ENCODE measurements at regions not wholly inside any gene's neighbourhood (a gene's known extent, or its start where the extent isn't known, plus 50 kb on each side); places are given as distances from the start of the nearest gene placed in this dataset.
"Not testable (repeated sequence)": the region's sequence is repeated elsewhere in the genome, so short reads cannot be mapped to it uniquely, and the experiment has no call there.

DNA sequence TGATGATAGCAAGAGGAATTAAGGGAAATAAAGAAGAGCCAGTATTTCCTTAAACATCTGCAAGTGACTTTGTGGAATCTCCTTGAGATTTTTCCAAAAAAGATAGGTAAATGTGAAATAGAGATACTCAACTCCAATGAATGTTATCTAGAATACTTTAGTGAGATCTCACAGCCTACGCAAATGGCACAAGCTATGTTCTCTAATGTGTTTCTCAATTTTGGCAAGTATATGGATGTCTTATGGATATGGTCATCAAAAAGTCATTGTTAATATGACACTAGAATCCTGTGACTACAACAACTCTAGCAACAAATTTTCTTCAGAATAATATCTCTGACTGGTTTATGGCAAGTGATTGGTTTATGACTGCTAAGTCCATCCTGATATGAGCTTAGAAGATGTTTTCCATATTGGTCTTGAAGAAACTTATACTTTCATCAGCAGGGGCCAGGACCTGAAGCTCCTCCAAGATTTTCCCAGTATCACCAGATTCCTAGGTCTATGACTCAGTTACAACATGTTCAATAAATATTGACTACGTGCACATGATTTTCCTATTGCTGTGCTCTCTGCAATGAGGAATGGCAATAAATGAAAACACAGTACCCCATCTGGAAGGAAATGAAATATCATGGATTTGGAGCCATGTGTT lies 170.9 kb upstream of the THBS1 start:
- Mint-ChIP-seq H3K36me3 (ENCODE audit: low read depth) (no peaks in the 10 kb centered on the region), H3K27ac (no peak overlapping the region), H3K9me3 (no peaks in the 10 kb centered on the region), H3K4me3 (no peak overlapping the region), H3K27me3 (peaks cover 17% of the 10 kb centered on the region), H3K4me1 (no peaks in the 10 kb centered on the region)
- no peak for ATAC-seq (replicated peaks)

- Mint-ChIP-seq H3K27me3 (peaks cover 17% of the 10 kb centered on the region), H3K27ac (no peak overlapping the region), H3K36me3 (ENCODE audit: low read depth) (no peaks in the 10 kb centered on the region), H3K4me1 (no peaks in the 10 kb centered on the region), H3K4me3 (no peak overlapping the region), H3K9me3 (no peaks in the 10 kb centered on the region)
- peak; percentile 87 for ATAC-seq (replicated peaks)
Measured at GRCh38 chr15:39411102-39411989, 169.5 kb upstream of the THBS1 start.

GRCh38 chr15:39413558-39413957 lies 167.3 kb upstream of the THBS1 start:
- no peak for ATAC-seq (replicated peaks)
- no peak overlapping the region for H3K27ac Mint-ChIP-seq
- no peaks in the 10 kb centered on the region for H3K9me3 Mint-ChIP-seq
- no peaks in the 10 kb centered on the region for H3K4me1 Mint-ChIP-seq
- no peak overlapping the region for H3K4me3 Mint-ChIP-seq
- H3K36me3 Mint-ChIP-seq (ENCODE audit: low read depth), result no peaks in the 10 kb centered on the region
- H3K27me3 Mint-ChIP-seq, result peaks cover 17% of the 10 kb centered on the region

GRCh38 chr15:39414201-39414600 lies 166.7 kb upstream of the THBS1 start:
- no peaks in the 10 kb centered on the region for H3K4me1 Mint-ChIP-seq
- no peak overlapping the region for H3K4me3 Mint-ChIP-seq
- ATAC-seq (replicated peaks), result no peak
- peaks cover 20% of the 10 kb centered on the region for H3K27me3 Mint-ChIP-seq
- no peaks in the 10 kb centered on the region for H3K36me3 Mint-ChIP-seq (ENCODE audit: low read depth)
- no peak overlapping the region for H3K27ac Mint-ChIP-seq
- no peaks in the 10 kb centered on the region for H3K9me3 Mint-ChIP-seq

DNA sequence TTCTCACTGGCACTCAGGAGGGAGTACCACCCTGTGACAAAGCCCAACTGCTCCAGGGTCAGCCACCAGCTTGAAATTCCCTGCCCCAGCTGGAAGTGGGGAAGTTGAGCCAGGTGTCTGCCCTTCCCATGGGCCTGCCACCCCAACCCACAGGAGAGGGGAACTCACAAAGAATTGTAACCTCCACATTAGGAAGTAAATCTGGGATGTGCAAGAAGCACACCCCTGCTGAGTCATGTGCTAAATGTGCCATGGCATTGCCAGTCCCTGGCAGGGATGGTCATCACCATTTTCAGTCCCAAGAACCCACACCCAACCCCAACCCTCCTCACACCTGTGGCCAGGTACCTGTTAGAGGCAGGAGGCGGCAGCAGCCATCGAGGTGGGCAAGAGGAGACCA lies 165.2 kb upstream of the THBS1 start:
- H3K9me3 Mint-ChIP-seq, result no peaks in the 10 kb centered on the region
- no peak overlapping the region for H3K4me3 Mint-ChIP-seq
- peaks cover 27% of the 10 kb centered on the region for H3K27me3 Mint-ChIP-seq
- no peaks in the 10 kb centered on the region for H3K36me3 Mint-ChIP-seq (ENCODE audit: low read depth)
- H3K4me1 Mint-ChIP-seq, result no peaks in the 10 kb centered on the region
- H3K27ac Mint-ChIP-seq, result no peak overlapping the region
- no peak for ATAC-seq (replicated peaks)

DNA sequence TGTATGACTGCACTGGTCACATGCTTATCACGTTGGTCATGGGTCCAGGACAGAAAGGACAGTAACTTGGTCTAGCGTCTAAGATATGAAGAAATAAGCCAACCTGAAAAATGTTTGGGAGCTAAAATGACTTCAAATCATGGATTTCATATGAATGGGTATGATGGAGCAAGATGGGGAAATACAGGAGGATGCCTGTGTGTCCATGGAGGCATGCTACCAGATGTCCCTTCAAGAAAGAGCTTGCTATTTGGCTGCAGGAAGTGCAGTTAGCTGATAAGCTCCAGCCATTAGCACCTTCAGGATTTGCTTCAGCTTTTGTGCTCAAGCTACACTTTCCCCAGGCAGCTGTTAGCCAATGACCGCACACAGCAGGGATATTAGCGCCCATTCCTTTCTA lies 164.6 kb upstream of the THBS1 start:
- no peak for ATAC-seq (replicated peaks)
- H3K9me3 Mint-ChIP-seq, result no peaks in the 10 kb centered on the region
- H3K27me3 Mint-ChIP-seq, result peaks cover 23% of the 10 kb centered on the region
- H3K36me3 Mint-ChIP-seq (ENCODE audit: low read depth), result no peaks in the 10 kb centered on the region
- H3K27ac Mint-ChIP-seq, result no peak overlapping the region
- H3K4me3 Mint-ChIP-seq, result no peak overlapping the region
- H3K4me1 Mint-ChIP-seq, result no peaks in the 10 kb centered on the region

GRCh38 chr15:39417366-39418134 lies 163.3 kb upstream of the THBS1 start:
- Mint-ChIP-seq H3K9me3 (no peaks in the 10 kb centered on the region), H3K27me3 (peaks cover 23% of the 10 kb centered on the region), H3K4me3 (no peak overlapping the region), H3K4me1 (no peaks in the 10 kb centered on the region), H3K36me3 (ENCODE audit: low read depth) (no peaks in the 10 kb centered on the region), H3K27ac (no peak overlapping the region)
- ATAC-seq (replicated peaks), result no peak

DNA sequence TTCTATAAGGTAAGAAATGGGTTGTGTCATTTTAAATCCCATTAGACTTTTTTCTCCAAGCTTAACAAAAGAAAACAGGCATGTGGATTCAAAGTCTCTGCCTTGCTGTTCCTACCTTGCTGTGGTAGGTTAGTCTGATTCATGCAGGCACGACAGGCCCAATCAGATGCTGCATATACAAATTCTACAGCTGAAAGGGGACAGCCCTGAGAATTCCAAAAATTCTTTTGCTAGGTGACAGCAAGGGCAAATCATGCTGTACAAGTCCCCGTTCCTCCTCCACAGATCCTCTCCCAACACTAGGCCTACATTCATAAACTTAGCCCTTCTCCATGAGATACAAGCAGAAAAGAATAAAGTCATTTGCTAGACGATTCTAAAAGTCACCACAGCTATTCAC lies 161.2 kb upstream of the THBS1 start:
- Mint-ChIP-seq H3K4me3 (no peak overlapping the region), H3K36me3 (ENCODE audit: low read depth) (no peaks in the 10 kb centered on the region), H3K9me3 (no peaks in the 10 kb centered on the region), H3K4me1 (no peaks in the 10 kb centered on the region), H3K27ac (no peak overlapping the region), H3K27me3 (peaks cover 16% of the 10 kb centered on the region)
- no peak for ATAC-seq (replicated peaks)

GRCh38 chr15:39420123-39420852 lies 160.6 kb upstream of the THBS1 start:
- not testable (repeated sequence) for H3K27ac Mint-ChIP-seq; H3K36me3 Mint-ChIP-seq (ENCODE audit: low read depth); ATAC-seq (replicated peaks); H3K4me1 Mint-ChIP-seq; H3K4me3 Mint-ChIP-seq; H3K9me3 Mint-ChIP-seq
- H3K27me3 Mint-ChIP-seq, result peaks cover 15% of the 10 kb centered on the region

DNA sequence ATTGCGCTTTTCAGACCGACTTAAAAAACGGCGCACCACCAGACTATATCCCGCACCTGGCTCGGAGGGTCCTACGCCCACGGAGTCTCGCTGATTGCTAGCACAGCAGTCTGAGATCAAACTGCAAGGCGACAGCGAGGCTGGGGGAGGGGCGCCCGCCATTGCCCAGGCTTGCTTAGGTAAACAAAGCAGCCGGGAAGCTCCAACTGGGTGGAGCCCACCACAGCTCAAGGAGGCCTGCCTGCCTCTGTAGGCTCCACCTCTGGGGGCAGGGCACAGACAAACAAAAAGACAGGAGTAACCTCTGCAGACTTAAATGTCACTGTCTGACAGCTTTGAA lies 160.1 kb upstream of the THBS1 start:
- H3K4me1 Mint-ChIP-seq; H3K4me3 Mint-ChIP-seq; H3K9me3 Mint-ChIP-seq; ATAC-seq (replicated peaks); H3K36me3 Mint-ChIP-seq (ENCODE audit: low read depth); H3K27ac Mint-ChIP-seq: not testable (repeated sequence)
- peaks cover 15% of the 10 kb centered on the region for H3K27me3 Mint-ChIP-seq

DNA sequence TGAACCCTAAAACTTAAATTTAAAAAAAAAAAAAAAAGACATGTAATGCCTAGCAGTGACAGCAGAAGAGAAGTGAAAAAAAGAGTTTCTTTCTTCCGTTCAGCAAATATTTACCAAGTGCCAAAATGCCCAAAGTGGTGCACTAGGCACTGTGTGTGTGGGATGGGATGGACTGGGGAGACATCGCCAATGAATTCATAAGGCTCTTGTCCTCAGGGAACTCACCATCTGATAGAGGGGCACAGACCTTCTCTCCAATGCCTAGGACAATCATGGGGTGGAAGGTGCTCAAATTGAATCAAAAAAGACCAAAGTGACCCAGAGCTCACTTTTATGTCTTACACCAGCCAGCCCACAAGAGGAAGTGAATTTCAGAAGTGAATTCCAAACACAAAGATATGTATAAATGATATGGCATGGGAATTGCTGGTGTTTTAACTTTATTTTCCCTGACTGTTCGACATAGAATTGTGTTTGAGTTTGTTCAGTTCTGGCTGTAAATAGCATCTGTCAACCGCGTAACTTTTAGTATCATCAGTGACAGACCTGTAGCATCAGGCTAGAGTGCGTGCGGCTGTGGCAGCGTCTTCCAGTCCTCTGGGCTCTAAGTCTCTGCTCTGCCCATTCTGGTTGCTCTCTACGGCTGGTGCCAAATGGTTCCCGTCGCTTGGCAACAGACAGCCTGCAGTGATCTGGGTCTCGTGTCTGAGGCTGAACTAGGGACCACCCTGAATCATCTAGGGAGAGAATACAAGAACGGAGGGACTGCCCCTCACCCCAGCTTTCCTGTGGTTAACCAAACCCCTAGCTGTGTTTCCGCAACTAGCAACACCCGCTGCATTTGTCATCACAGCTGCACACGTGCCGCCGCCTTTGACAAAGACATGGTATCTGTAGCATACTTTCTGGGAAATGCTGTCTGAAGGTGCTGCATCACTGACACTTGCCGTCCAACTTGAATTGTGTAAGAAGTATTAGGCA lies 154.0 kb upstream of the THBS1 start:
- peak; percentile 90 for ATAC-seq (replicated peaks)
- Mint-ChIP-seq H3K4me1 (peaks cover 13% of the 10 kb centered on the region), H3K27me3 (peaks cover 9% of the 10 kb centered on the region), H3K4me3 (peak overlapping the region; percentile 59), H3K9me3 (no peaks in the 10 kb centered on the region), H3K27ac (peak overlapping the region; percentile 19), H3K36me3 (ENCODE audit: low read depth) (no peaks in the 10 kb centered on the region)

GRCh38 chr15:39427705-39428104 lies 153.2 kb upstream of the THBS1 start:
- Mint-ChIP-seq H3K4me3 (peak overlapping the region; percentile 59), H3K36me3 (ENCODE audit: low read depth) (no peaks in the 10 kb centered on the region), H3K27me3 (peaks cover 15% of the 10 kb centered on the region), H3K9me3 (no peaks in the 10 kb centered on the region), H3K27ac (no peak overlapping the region), H3K4me1 (peaks cover 13% of the 10 kb centered on the region)
- no peak for ATAC-seq (replicated peaks)

DNA sequence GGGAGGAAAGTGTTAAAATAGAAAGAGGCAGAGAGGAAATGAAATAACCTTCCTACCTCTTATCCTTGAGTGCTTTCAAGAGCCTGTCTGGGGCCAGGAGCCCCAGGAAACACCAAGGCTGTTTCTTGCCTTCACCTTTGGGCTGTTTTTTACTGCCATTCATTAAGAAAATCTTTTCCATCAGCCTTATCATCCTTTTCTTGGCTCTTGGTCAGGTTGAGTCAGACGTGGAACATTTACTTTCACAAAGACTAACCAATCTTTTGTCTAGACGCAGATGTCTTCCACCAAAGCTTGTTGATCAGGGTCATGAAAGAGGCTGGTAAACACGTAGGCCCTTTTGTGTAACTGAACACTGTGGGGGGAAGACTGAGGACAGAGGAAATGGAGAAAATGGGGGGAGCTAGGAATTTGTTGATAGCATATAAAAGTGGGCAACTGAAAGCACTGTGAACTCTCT lies 151.0 kb upstream of the THBS1 start:
- no peaks in the 10 kb centered on the region for H3K36me3 Mint-ChIP-seq (ENCODE audit: low read depth)
- ATAC-seq (replicated peaks), result peak; percentile 28
- no peaks in the 10 kb centered on the region for H3K9me3 Mint-ChIP-seq
- H3K4me1 Mint-ChIP-seq, result peaks cover 13% of the 10 kb centered on the region
- H3K4me3 Mint-ChIP-seq, result no peak overlapping the region
- H3K27ac Mint-ChIP-seq, result no peak overlapping the region
- H3K27me3 Mint-ChIP-seq, result peaks cover 28% of the 10 kb centered on the region
